Body of pancreas (tissue), 4 donors: ENCODE measurements at regions not wholly inside any gene's neighbourhood (a gene's known extent, or its start where the extent isn't known, plus 50 kb on each side); places are given as distances from the start of the nearest gene placed in this dataset.

Source experiments
- POLR2A ChIP-seq, 3 donors: fragments of 450-650 bp; IDR thresholded peaks; one replicate each; pipeline ENCODE4 v1.6.1; 2016; ENCODE audit warnings: antibody characterized with exemption in 3 of 3, mild to moderate bottlenecking in 2 of 3
- TF ChIP-seq, protein P1 (sequence below), 7 experiments: fragments of 450-650 bp in 4 of 7; fragments of 200-600 bp in 3 of 7; sonication (generic) in 3 of 7; IDR thresholded peaks; one replicate each; pipeline ENCODE4 v1.5.1; 2016 to 2019; ENCODE audit warnings: antibody characterized with exemption in 7 of 7

DNA sequence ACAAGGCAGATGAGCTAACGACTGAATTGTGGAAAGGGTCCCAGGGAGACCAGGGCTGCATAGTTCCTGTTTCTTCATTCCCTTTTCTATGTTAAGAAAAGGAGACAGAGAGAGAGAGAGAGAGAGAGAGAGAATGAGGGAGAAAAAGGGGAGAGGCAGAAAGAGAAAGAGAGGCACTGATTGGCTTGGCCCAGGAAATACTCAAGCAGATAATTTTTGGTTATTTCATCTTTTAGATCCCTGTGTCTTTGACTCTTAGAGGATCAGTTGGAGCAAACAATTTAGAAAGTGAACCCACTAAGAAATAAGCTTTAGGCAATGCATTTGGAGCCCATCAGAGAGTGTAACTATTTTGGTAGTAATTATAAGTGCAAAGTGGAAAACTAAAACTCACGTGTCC, 103.4 kb downstream of the CEP44 start:
- TF ChIP-seq, protein P1, sequence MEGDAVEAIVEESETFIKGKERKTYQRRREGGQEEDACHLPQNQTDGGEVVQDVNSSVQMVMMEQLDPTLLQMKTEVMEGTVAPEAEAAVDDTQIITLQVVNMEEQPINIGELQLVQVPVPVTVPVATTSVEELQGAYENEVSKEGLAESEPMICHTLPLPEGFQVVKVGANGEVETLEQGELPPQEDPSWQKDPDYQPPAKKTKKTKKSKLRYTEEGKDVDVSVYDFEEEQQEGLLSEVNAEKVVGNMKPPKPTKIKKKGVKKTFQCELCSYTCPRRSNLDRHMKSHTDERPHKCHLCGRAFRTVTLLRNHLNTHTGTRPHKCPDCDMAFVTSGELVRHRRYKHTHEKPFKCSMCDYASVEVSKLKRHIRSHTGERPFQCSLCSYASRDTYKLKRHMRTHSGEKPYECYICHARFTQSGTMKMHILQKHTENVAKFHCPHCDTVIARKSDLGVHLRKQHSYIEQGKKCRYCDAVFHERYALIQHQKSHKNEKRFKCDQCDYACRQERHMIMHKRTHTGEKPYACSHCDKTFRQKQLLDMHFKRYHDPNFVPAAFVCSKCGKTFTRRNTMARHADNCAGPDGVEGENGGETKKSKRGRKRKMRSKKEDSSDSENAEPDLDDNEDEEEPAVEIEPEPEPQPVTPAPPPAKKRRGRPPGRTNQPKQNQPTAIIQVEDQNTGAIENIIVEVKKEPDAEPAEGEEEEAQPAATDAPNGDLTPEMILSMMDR (IDR thresholded peaks at IDR 0.05): no peak
- TF ChIP-seq POLR2A (IDR thresholded peaks at IDR 0.05): no peak
